ENCODE measurements at regions not wholly inside any gene's neighbourhood (a gene's known extent, or its start where the extent isn't known, plus 50 kb on each side); places are given as distances from the start of the nearest gene placed in this dataset.
"Not testable (repeated sequence)": the region's sequence is repeated elsewhere in the genome, so short reads cannot be mapped to it uniquely, and the experiment has no call there.

GRCh38 chr7:91573405-91573804 lies 307.1 kb downstream of the MTERF1 start:
- Histone ChIP-seq H2AFZ (ENCODE audit: low read depth, low read length, severe bottlenecking) (no peak overlapping the region), H3K9ac (ENCODE audit: low read length) (no peak overlapping the region), H3F3A (ENCODE audit: insufficient read depth) (no peaks in the 10 kb centered on the region), H3K27me3 (ENCODE audit: low read length) (no peaks in the 10 kb centered on the region), H3K79me2 (ENCODE audit: insufficient read depth, low read length) (no peaks in the 10 kb centered on the region), H3K4me3 (ENCODE audit: insufficient read depth, low read length, poor library complexity, severe bottlenecking) (no peak overlapping the region), H3K36me3 (ENCODE audit: low read length) (no peaks in the 10 kb centered on the region), H3K27ac (ENCODE audit: low read depth, low read length) (no peak overlapping the region), H3K9me3 (ENCODE audit: insufficient read depth, low read length) (no peaks in the 10 kb centered on the region), H3K9me2 (replicated peaks; ENCODE audit: insufficient read depth, low read length) (no peaks in the 10 kb centered on the region; the same call in 1 of the 2 replicates), H4K20me1 (ENCODE audit: low read depth, low read length) (no peaks in the 10 kb centered on the region), H3K4me2 (ENCODE audit: low read depth, low read length, poor library complexity, severe bottlenecking) (no peak overlapping the region)
- TF ChIP-seq CTCF (IDR thresholded peaks at IDR 0.05; ENCODE audit: insufficient read depth, low read length, poor library complexity, severe bottlenecking) (no peak), EZH2phosphoT487 (conservative IDR thresholded peaks at IDR 0.05; ENCODE audit: low read length) (no peak)

- not testable (repeated sequence) for H3K79me2 ChIP-seq (ENCODE audit: insufficient read depth, low read length); H3K9ac ChIP-seq (ENCODE audit: low read length); H3K27me3 ChIP-seq (ENCODE audit: low read length); H3F3A ChIP-seq (ENCODE audit: insufficient read depth); H3K9me3 ChIP-seq (ENCODE audit: insufficient read depth, low read length); H3K9me2 ChIP-seq (replicated peaks; ENCODE audit: insufficient read depth, low read length); H3K36me3 ChIP-seq (ENCODE audit: low read length); H2AFZ ChIP-seq (ENCODE audit: low read depth, low read length, severe bottlenecking); H3K4me2 ChIP-seq (ENCODE audit: low read depth, low read length, poor library complexity, severe bottlenecking); H4K20me1 ChIP-seq (ENCODE audit: low read depth, low read length); H3K27ac ChIP-seq (ENCODE audit: low read depth, low read length); H3K4me3 ChIP-seq (ENCODE audit: insufficient read depth, low read length, poor library complexity, severe bottlenecking)
Measured at GRCh38 chr7:91576459-91576858, 304.0 kb downstream of the MTERF1 start.

GRCh38 chr7:91579837-91580236 lies 300.7 kb downstream of the MTERF1 start:
- Histone ChIP-seq H4K20me1 (ENCODE audit: low read depth, low read length) (no peaks in the 10 kb centered on the region), H3F3A (ENCODE audit: insufficient read depth) (no peaks in the 10 kb centered on the region), H3K36me3 (ENCODE audit: low read length) (no peaks in the 10 kb centered on the region), H3K9me2 (replicated peaks; ENCODE audit: insufficient read depth, low read length) (no peaks in the 10 kb centered on the region; the same call in 1 of the 2 replicates), H3K4me2 (ENCODE audit: low read depth, low read length, poor library complexity, severe bottlenecking) (no peak overlapping the region), H3K27ac (ENCODE audit: low read depth, low read length) (no peak overlapping the region), H3K79me2 (ENCODE audit: insufficient read depth, low read length) (no peaks in the 10 kb centered on the region), H3K9me3 (ENCODE audit: insufficient read depth, low read length) (no peaks in the 10 kb centered on the region), H3K27me3 (ENCODE audit: low read length) (no peaks in the 10 kb centered on the region), H3K4me3 (ENCODE audit: insufficient read depth, low read length, poor library complexity, severe bottlenecking) (no peak overlapping the region), H2AFZ (ENCODE audit: low read depth, low read length, severe bottlenecking) (no peak overlapping the region), H3K9ac (ENCODE audit: low read length) (no peak overlapping the region)
- TF ChIP-seq EZH2phosphoT487 (conservative IDR thresholded peaks at IDR 0.05; ENCODE audit: low read length) (no peak), CTCF (IDR thresholded peaks at IDR 0.05; ENCODE audit: insufficient read depth, low read length, poor library complexity, severe bottlenecking) (no peak)

GRCh38 chr7:91582799-91583477 lies 297.6 kb downstream of the MTERF1 start:
- no peaks in the 10 kb centered on the region for H3F3A ChIP-seq (ENCODE audit: insufficient read depth)
- no peaks in the 10 kb centered on the region for H4K20me1 ChIP-seq (ENCODE audit: low read depth, low read length)
- no peaks in the 10 kb centered on the region for H3K9me3 ChIP-seq (ENCODE audit: insufficient read depth, low read length)
- H2AFZ ChIP-seq (ENCODE audit: low read depth, low read length, severe bottlenecking), result no peak overlapping the region
- no peak overlapping the region for H3K4me3 ChIP-seq (ENCODE audit: insufficient read depth, low read length, poor library complexity, severe bottlenecking)
- no peak for TF ChIP-seq EZH2phosphoT487 (conservative IDR thresholded peaks at IDR 0.05; ENCODE audit: low read length)
- no peak for TF ChIP-seq CTCF (IDR thresholded peaks at IDR 0.05; ENCODE audit: insufficient read depth, low read length, poor library complexity, severe bottlenecking)
- no peak overlapping the region for H3K27ac ChIP-seq (ENCODE audit: low read depth, low read length)
- H3K4me2 ChIP-seq (ENCODE audit: low read depth, low read length, poor library complexity, severe bottlenecking), result no peak overlapping the region
- H3K36me3 ChIP-seq (ENCODE audit: low read length), result no peaks in the 10 kb centered on the region
- H3K79me2 ChIP-seq (ENCODE audit: insufficient read depth, low read length), result no peaks in the 10 kb centered on the region
- H3K9ac ChIP-seq (ENCODE audit: low read length), result no peak overlapping the region
- no peaks in the 10 kb centered on the region for H3K9me2 ChIP-seq (replicated peaks; ENCODE audit: insufficient read depth, low read length)
- no peaks in the 10 kb centered on the region for H3K27me3 ChIP-seq (ENCODE audit: low read length)

Data from SU-DHL-6 (cell line).